ENCODE measurements at regions not wholly inside any gene's neighbourhood (a gene's known extent, or its start where the extent isn't known, plus 50 kb on each side); places are given as distances from the start of the nearest gene placed in this dataset.

DNA sequence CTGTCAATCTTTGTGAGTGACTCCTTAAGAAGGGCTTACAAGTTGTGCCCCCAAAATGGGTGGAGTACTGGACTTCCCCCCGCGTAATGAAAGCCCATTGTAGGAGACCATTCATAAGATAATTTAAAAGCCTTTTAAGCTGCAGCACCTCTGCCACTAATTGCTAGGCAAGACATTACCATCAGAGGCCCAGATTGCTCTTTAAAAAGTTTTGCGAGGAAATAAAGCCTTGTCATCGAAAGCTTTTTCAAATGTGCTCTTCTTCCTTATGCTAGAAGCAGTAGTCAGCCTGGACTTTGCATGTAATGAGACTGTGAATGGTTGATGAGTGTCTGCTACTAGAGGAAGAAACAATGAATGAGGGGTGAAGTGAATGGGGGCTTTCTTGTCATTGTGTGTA, 345.3 kb upstream of the CDH2 start:
- peak overlapping the region; percentile 74 for H3K27ac ChIP-seq
- H3K9me3 Mint-ChIP-seq, result peaks cover 14% of the 10 kb centered on the region
- TF ChIP-seq EZH2phosphoT487 (IDR thresholded peaks at IDR 0.05) (no peak), EZH2 (IDR thresholded peaks at IDR 0.05) (no peak)
- TF ChIP-seq, protein P1, sequence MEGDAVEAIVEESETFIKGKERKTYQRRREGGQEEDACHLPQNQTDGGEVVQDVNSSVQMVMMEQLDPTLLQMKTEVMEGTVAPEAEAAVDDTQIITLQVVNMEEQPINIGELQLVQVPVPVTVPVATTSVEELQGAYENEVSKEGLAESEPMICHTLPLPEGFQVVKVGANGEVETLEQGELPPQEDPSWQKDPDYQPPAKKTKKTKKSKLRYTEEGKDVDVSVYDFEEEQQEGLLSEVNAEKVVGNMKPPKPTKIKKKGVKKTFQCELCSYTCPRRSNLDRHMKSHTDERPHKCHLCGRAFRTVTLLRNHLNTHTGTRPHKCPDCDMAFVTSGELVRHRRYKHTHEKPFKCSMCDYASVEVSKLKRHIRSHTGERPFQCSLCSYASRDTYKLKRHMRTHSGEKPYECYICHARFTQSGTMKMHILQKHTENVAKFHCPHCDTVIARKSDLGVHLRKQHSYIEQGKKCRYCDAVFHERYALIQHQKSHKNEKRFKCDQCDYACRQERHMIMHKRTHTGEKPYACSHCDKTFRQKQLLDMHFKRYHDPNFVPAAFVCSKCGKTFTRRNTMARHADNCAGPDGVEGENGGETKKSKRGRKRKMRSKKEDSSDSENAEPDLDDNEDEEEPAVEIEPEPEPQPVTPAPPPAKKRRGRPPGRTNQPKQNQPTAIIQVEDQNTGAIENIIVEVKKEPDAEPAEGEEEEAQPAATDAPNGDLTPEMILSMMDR (IDR thresholded peaks at IDR 0.05), result no peak
- no peaks in the 10 kb centered on the region for H3K36me3 Mint-ChIP-seq
- peaks cover 40% of the 10 kb centered on the region for H3K4me1 ChIP-seq
- no peak overlapping the region for H3K9ac ChIP-seq
- H3K36me3 ChIP-seq, result no peaks in the 10 kb centered on the region
- H4K20me1 ChIP-seq (ENCODE audit: low read depth), result no peaks in the 10 kb centered on the region
- peak; percentile 73 for DNase-seq (ENCODE audit: low spot score)
- H3K4me3 Mint-ChIP-seq, result peak overlapping the region; percentile 3
- peak overlapping the region; percentile 71 for H3K4me2 ChIP-seq
- peak overlapping the region; percentile 5 for H3K27ac Mint-ChIP-seq
- H3K9me3 ChIP-seq (ENCODE audit: low read depth), result no peaks in the 10 kb centered on the region
- H3K4me3 ChIP-seq, result peak overlapping the region; percentile 37
- H3K27me3 Mint-ChIP-seq (ENCODE audit: insufficient read depth, low read depth), result peaks cover 11% of the 10 kb centered on the region
- H3K4me1 Mint-ChIP-seq, result peaks cover 28% of the 10 kb centered on the region
- no peaks in the 10 kb centered on the region for H3K27me3 ChIP-seq
- H3K79me2 ChIP-seq (ENCODE audit: low read depth), result no peaks in the 10 kb centered on the region
- no peak overlapping the region for H2AFZ ChIP-seq (replicated peaks)
- peaks cover 29% of the 10 kb centered on the region for H3F3A ChIP-seq (ENCODE audit: low read depth)

DNA sequence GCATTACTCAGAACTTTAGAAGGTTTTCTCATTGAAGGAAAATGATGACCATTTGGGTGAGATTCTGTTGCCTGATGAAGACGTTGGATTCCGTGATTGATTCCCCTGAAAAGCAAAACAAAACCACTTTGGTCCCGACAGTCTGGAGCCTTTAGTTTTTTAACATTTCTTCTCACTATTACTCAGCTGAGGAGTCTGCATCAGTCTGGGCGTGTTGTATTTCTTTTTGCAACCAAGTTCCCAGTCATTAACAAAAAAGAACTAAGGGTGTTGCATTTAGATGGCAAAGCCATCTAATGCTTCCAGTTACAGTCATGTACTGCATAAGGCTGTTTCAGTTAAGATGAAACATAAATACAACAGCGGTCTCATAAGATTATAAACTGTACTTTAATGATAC, 343.1 kb upstream of the CDH2 start:
- Mint-ChIP-seq H3K27me3 (ENCODE audit: insufficient read depth, low read depth) (peaks cover 11% of the 10 kb centered on the region), H3K36me3 (no peaks in the 10 kb centered on the region), H3K27ac (no peak overlapping the region), H3K9me3 (peaks cover 14% of the 10 kb centered on the region), H3K4me3 (no peak overlapping the region), H3K4me1 (peaks cover 25% of the 10 kb centered on the region)
- no peaks in the 10 kb centered on the region for H3K27me3 ChIP-seq
- H4K20me1 ChIP-seq (ENCODE audit: low read depth), result no peaks in the 10 kb centered on the region
- peaks cover 36% of the 10 kb centered on the region for H3K4me1 ChIP-seq
- no peak overlapping the region for H3K27ac ChIP-seq
- H3K4me2 ChIP-seq, result no peak overlapping the region
- no peak for DNase-seq (ENCODE audit: low spot score)
- H3K79me2 ChIP-seq (ENCODE audit: low read depth), result no peaks in the 10 kb centered on the region
- H3K9me3 ChIP-seq (ENCODE audit: low read depth), result no peaks in the 10 kb centered on the region
- TF ChIP-seq EZH2phosphoT487 (IDR thresholded peaks at IDR 0.05), result no peak
- TF ChIP-seq, protein P1 (IDR thresholded peaks at IDR 0.05), result no peak
- no peak for TF ChIP-seq EZH2 (IDR thresholded peaks at IDR 0.05)
- H3F3A ChIP-seq (ENCODE audit: low read depth), result peaks cover 29% of the 10 kb centered on the region
- no peaks in the 10 kb centered on the region for H3K36me3 ChIP-seq
- H2AFZ ChIP-seq (replicated peaks), result no peak overlapping the region
- no peak overlapping the region for H3K4me3 ChIP-seq
- H3K9ac ChIP-seq, result no peak overlapping the region

DNA sequence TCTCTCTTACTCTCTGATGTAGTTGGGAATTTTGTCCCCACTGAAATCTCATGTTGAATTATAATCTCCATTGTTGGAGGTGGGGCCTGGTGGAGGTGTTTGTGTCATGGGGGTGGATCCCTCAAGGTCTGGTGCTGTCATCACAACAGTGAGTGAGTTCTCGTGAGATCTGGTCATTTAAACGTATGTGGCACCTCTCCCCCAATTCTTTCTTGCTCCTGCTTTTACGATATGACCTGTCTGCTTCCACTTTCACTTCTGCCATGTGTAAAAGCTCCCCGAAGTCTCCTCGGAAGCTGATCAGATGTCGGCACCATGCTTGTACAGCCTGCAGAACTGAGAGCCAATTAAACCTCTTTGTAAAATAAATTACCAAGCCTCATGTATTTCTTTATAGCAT, 337.8 kb upstream of the CDH2 start:
- no peak for TF ChIP-seq EZH2 (IDR thresholded peaks at IDR 0.05)
- no peak for TF ChIP-seq EZH2phosphoT487 (IDR thresholded peaks at IDR 0.05)
- TF ChIP-seq, protein P1 (IDR thresholded peaks at IDR 0.05), result no peak
- no peak for DNase-seq (ENCODE audit: low spot score)
- Histone ChIP-seq H3K4me1 (no peaks in the 10 kb centered on the region), H3K79me2 (ENCODE audit: low read depth) (no peaks in the 10 kb centered on the region), H3K4me2 (no peak overlapping the region), H3K36me3 (no peaks in the 10 kb centered on the region), H3K27me3 (no peaks in the 10 kb centered on the region), H4K20me1 (ENCODE audit: low read depth) (no peaks in the 10 kb centered on the region), H3F3A (ENCODE audit: low read depth) (no peaks in the 10 kb centered on the region), H3K9ac (no peak overlapping the region), H3K27ac (no peak overlapping the region), H3K9me3 (ENCODE audit: low read depth) (no peaks in the 10 kb centered on the region), H3K4me3 (no peak overlapping the region), H2AFZ (replicated peaks) (no peak overlapping the region)
- peaks cover 3% of the 10 kb centered on the region for H3K9me3 Mint-ChIP-seq
- peaks cover 8% of the 10 kb centered on the region for H3K4me1 Mint-ChIP-seq
- no peaks in the 10 kb centered on the region for H3K36me3 Mint-ChIP-seq
- peaks cover 9% of the 10 kb centered on the region for H3K27me3 Mint-ChIP-seq (ENCODE audit: insufficient read depth, low read depth)
- H3K4me3 Mint-ChIP-seq, result no peak overlapping the region
- H3K27ac Mint-ChIP-seq, result no peak overlapping the region
